Right lobe of liver (tissue), 4 donors: ENCODE measurements at regions not wholly inside any gene's neighbourhood (a gene's known extent, or its start where the extent isn't known, plus 50 kb on each side); places are given as distances from the start of the nearest gene placed in this dataset.

ENCODE experiments used
- POLR2A ChIP-seq: fragments of 450-650 bp; IDR thresholded peaks from one replicate; pipeline ENCODE4 v1.6.1; 2017; ENCODE audit warnings: antibody characterized with exemption, mild to moderate bottlenecking
- TF ChIP-seq, protein P1 (sequence below), 4 donors: fragments of 200-600 bp in 3 of 4; fragments of 450-650 bp in 1 of 4; IDR thresholded peaks; one replicate each; pipeline versions ENCODE4 v1.5.1 to v1.8.0; 2016 to 2022; ENCODE audit warnings: antibody characterized with exemption in 4 of 4, mild to moderate bottlenecking in 2 of 4
- donor health status: DM: no; HTN: no; CAD: no.
- donor health status: DM: no; HTN: no; CAD: no.
- donor health status: DM: no; HTN: yes; CAD: no.

DNA sequence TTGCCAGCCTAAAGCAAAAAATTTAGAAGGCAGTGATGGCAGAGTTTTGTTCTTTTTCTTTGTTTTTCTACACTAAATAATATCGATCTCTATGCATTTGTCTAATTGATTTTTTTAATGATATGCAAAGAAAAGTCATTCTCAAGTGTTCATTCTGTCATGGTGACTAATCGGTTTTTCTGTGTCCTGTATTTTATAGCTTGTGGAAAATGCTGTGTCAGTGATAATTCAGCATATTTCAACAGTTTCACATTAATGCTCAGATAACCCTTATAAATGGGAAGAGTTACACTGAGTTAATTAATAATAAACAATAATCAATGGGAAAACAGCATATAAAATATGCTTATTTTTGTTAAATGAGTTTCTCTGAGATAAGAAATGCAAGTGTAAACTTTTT, 824.9 kb downstream of the AMY1C start:
- TF ChIP-seq, protein P1, sequence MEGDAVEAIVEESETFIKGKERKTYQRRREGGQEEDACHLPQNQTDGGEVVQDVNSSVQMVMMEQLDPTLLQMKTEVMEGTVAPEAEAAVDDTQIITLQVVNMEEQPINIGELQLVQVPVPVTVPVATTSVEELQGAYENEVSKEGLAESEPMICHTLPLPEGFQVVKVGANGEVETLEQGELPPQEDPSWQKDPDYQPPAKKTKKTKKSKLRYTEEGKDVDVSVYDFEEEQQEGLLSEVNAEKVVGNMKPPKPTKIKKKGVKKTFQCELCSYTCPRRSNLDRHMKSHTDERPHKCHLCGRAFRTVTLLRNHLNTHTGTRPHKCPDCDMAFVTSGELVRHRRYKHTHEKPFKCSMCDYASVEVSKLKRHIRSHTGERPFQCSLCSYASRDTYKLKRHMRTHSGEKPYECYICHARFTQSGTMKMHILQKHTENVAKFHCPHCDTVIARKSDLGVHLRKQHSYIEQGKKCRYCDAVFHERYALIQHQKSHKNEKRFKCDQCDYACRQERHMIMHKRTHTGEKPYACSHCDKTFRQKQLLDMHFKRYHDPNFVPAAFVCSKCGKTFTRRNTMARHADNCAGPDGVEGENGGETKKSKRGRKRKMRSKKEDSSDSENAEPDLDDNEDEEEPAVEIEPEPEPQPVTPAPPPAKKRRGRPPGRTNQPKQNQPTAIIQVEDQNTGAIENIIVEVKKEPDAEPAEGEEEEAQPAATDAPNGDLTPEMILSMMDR (IDR thresholded peaks at IDR 0.05): no peak
- TF ChIP-seq POLR2A: no peak
